GM23248 (cell line): ENCODE measurements at regions not wholly inside any gene's neighbourhood (a gene's known extent, or its start where the extent isn't known, plus 50 kb on each side); places are given as distances from the start of the nearest gene placed in this dataset.

ENCODE experiments used
- EZH2 ChIP-seq: fragments of 200-600 bp; sonication (generic); IDR thresholded peaks from 2 replicates; pipeline ENCODE4 v1.6.1; 2018; ENCODE audit warnings: antibody characterized with exemption, mild to moderate bottlenecking; ENCODE audit not compliant: insufficient read depth, poor library complexity, severe bottlenecking
- EZH2phosphoT487 ChIP-seq: fragments of 200-600 bp; sonication (generic); IDR thresholded peaks from 2 replicates; pipeline ENCODE4 v1.6.1; 2018; ENCODE audit warnings: antibody characterized with exemption, moderate library complexity, mild to moderate bottlenecking, low read depth; ENCODE audit not compliant: insufficient read depth

DNA sequence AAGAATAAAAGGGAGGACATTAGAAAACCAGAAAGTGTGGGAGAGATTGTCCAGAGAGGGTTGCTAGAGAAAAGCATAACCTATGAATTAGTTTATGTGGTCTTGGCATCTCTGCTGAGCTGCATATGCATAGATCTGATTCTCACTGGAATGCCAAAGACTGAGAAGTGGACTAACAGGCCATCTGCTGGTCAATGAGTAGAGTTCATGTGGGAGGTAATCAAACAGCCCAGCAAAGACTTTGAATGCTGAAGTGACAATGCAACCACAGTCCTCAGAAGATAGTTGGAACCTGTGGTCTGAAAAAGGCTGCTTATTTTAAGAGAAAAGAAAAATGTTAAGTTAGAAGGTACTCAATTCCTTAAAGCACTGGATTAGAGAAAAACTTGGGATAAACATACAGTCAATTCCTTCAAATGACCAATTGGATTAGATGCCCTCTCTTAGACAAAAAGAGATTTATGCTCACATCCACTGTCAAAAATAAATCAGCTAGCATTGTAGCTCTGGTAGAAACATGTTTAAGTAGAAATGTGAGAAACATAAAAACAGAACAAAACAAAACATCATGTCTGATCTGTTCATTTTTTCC is 382.8 kb downstream of the AMY1C start:
- TF ChIP-seq EZH2, result no peak
- TF ChIP-seq EZH2phosphoT487, result no peak
